HCT116 (cell line): ENCODE measurements at regions not wholly inside any gene's neighbourhood (a gene's known extent, or its start where the extent isn't known, plus 50 kb on each side); places are given as distances from the start of the nearest gene placed in this dataset.

Experiments
- ATAC-seq: fragments of 200-7000 bp; cut with Tn5 transposase; 2 replicates; pipeline ENCODE4 v1.9.1; 2020; ENCODE audit warnings: mild to moderate bottlenecking, moderate library complexity
- BruUV-seq: library from RNA; stranded (reverse); fragments of 400-500 nt; replicated peaks from 2 replicates; lab custom pipeline; 2021; lab: Mats Ljungman, UMichigan
- CTCF ChIA-PET: fragments of 300-600 bp; sonication (Branson Sonifier 250); formaldehyde crosslinking; loops from one replicate; lab custom pipeline; 2021; ENCODE audit warnings: antibody characterized with exemption; lab: Charles Lee
- POLR2A ChIA-PET: fragments of 300-600, 350-600 bp; sonication (Branson Sonifier 250); formaldehyde crosslinking; loops from one replicate; lab custom pipeline; 2021; ENCODE audit warnings: antibody characterized with exemption; lab: Charles Lee
- RAD21 ChIA-PET, 2 experiments: fragments of 300-600 bp; sonication (Branson Sonifier 250); formaldehyde crosslinking; loops; one replicate each; lab custom pipeline; 2023; ENCODE audit warnings: low total read pairs in 2 of 2; ENCODE audit not compliant: uncharacterized antibody in 2 of 2, unreplicated experiment in 2 of 2, low non-redundant PET in 1 of 2; lab: Charles Lee
- DNase-seq: peaks from one replicate; pipeline ENCODE4 v3.0.0-alpha.2; 2010; ENCODE audit warnings: low read depth, low spot score
- H2AFZ ChIP-seq: fragments of 200-600 bp; shearing (Covaris generic), sonication (generic); 2 replicates; pipeline ENCODE4 v1.6.1; 2017; ENCODE audit warnings: low read depth, mixed run types, mixed read lengths, antibody characterized with exemption, low read length; ENCODE audit not compliant: poor library complexity, severe bottlenecking
- H3K27ac ChIP-seq: 2 replicates; pipeline ENCODE4 v1.5.1; 2012; ENCODE audit warnings: low read depth, low read length
- H3K27me3 ChIP-seq: fragments of 200-600 bp; sonication (generic); 2 replicates; pipeline ENCODE4 v1.6.1; 2016; ENCODE audit warnings: mixed run types, low read length, mixed read lengths; ENCODE audit not compliant: insufficient read depth
- H3K36me3 ChIP-seq, 2 experiments: fragments of 200-500 bp in 1 of 2; fragments of 200-600 bp in 1 of 2; sonication (Bioruptor generic) in 1 of 2; sonication (generic) in 1 of 2; 2 replicates each; pipeline versions ENCODE4 v1.5.1 to v1.6.1; 2014 to 2016; ENCODE audit warnings: low read length in 2 of 2, inconsistent platforms in 1 of 2, mixed read lengths in 1 of 2, mixed run types in 1 of 2; ENCODE audit not compliant: insufficient read depth in 2 of 2, control insufficient read depth in 1 of 2
- H3K4me1 ChIP-seq, 2 experiments: fragments of 200-600 bp in 1 of 2; sonication (generic) in 1 of 2; 2 replicates each; pipeline versions ENCODE4 v1.5.1 to v1.6.1; 2012 to 2017; ENCODE audit warnings: low read length in 2 of 2, inconsistent platforms in 1 of 2, mild to moderate bottlenecking in 1 of 2, mixed read lengths in 1 of 2, mixed run types in 1 of 2, moderate library complexity in 1 of 2; ENCODE audit not compliant: insufficient read depth in 2 of 2, control insufficient read depth in 1 of 2
- H3K4me2 ChIP-seq: fragments of 200-600 bp; sonication (generic); 2 replicates; pipeline ENCODE4 v1.6.1; 2017; ENCODE audit warnings: mixed run types, low read length, mixed read lengths
- H3K4me3 ChIP-seq, 2 experiments: fragments of 200-600 bp in 1 of 2; sonication (generic) in 1 of 2; replicated peaks in 1 of 2; 2 replicates each; pipeline ENCODE4 v1.5.1; 2011 to 2016; ENCODE audit warnings: low read length in 2 of 2, control low read depth in 1 of 2, low read depth in 1 of 2, mild to moderate bottlenecking in 1 of 2, mixed read lengths in 1 of 2, mixed run types in 1 of 2
- H3K79me2 ChIP-seq: fragments of 200-600 bp; sonication (generic); 2 replicates; pipeline ENCODE4 v1.6.1; 2017; ENCODE audit warnings: mild to moderate bottlenecking, mixed run types, low read length, moderate library complexity, mixed read lengths; ENCODE audit not compliant: insufficient read depth
- H3K9ac ChIP-seq: fragments of 200-600 bp; sonication (generic); 2 replicates; pipeline ENCODE4 v1.6.1; 2016; ENCODE audit warnings: low read length, mixed read lengths
- H3K9me2 ChIP-seq: fragments of 200-600 bp; sonication (generic), shearing (Covaris generic); 2 replicates; pipeline ENCODE4 v1.6.1; 2017; ENCODE audit warnings: mixed run types, mild to moderate bottlenecking, moderate library complexity; ENCODE audit not compliant: insufficient read depth
- H3K9me3 ChIP-seq, 2 experiments: fragments of 200-500 bp in 1 of 2; fragments of 200-600 bp in 1 of 2; sonication (Bioruptor generic) in 1 of 2; sonication (generic) in 1 of 2; 2 replicates each; pipeline ENCODE4 v1.6.1; 2014 to 2017; ENCODE audit warnings: low read length in 2 of 2, mixed read lengths in 2 of 2, inconsistent platforms in 1 of 2, low read depth in 1 of 2, mild to moderate bottlenecking in 1 of 2, mixed run types in 1 of 2, moderate library complexity in 1 of 2; ENCODE audit not compliant: control insufficient read depth in 1 of 2, insufficient read depth in 1 of 2
- H4K20me1 ChIP-seq: fragments of 200-600 bp; sonication (generic), shearing (Covaris generic); 2 replicates; pipeline ENCODE4 v1.6.1; 2017; ENCODE audit warnings: mixed run types, mild to moderate bottlenecking, moderate library complexity; ENCODE audit not compliant: insufficient read depth
- CBX3 ChIP-seq: IDR thresholded peaks from 2 replicates; pipeline ENCODE4 v1.6.1; 2012; ENCODE audit warnings: low read depth
- CTCF ChIP-seq, 3 experiments: fragments of 200-600 bp in 1 of 3; sonication (generic) in 1 of 3; IDR thresholded peaks in 2 of 3; conservative IDR thresholded peaks in 1 of 3; 2 replicates each; pipeline ENCODE4 v1.5.1; 2012 to 2017; ENCODE audit warnings: low read depth in 2 of 3, low read length in 2 of 3, antibody characterized with exemption in 1 of 3, borderline replicate concordance in 1 of 3, control low read depth in 1 of 3, mild to moderate bottlenecking in 1 of 3, mixed read lengths in 1 of 3, mixed run types in 1 of 3, moderate library complexity in 1 of 3; ENCODE audit not compliant: insufficient read depth in 1 of 3
- ELF1 ChIP-seq: IDR thresholded peaks from 2 replicates; pipeline ENCODE4 v1.6.1; 2012; ENCODE audit warnings: low read depth, borderline replicate concordance
- EZH2 ChIP-seq: fragments of 200-600 bp; sonication (generic); IDR thresholded peaks from 2 replicates; pipeline ENCODE4 v1.6.1; 2017; ENCODE audit warnings: antibody characterized with exemption, mixed run types
- EZH2phosphoT487 ChIP-seq: fragments of 200-600 bp; IDR thresholded peaks from 2 replicates; pipeline ENCODE4 v1.6.1; 2018; ENCODE audit warnings: antibody characterized with exemption, borderline replicate concordance
- FOSL1 ChIP-seq: IDR thresholded peaks from 2 replicates; pipeline ENCODE4 v1.6.1; 2012; ENCODE audit warnings: low read depth
- JUND ChIP-seq: IDR thresholded peaks from 2 replicates; pipeline ENCODE4 v1.6.1; 2012
- MAX ChIP-seq: IDR thresholded peaks from 2 replicates; pipeline ENCODE4 v1.6.1; 2012
- RAD21 ChIP-seq: IDR thresholded peaks from 2 replicates; pipeline ENCODE4 v1.6.1; 2012; ENCODE audit warnings: low read depth, mild to moderate bottlenecking
- REST ChIP-seq: IDR thresholded peaks from 2 replicates; pipeline ENCODE4 v1.6.1; 2012; ENCODE audit warnings: low read depth
- SRF ChIP-seq: IDR thresholded peaks from 2 replicates; pipeline ENCODE4 v1.6.1; 2012; ENCODE audit warnings: low read depth
- TCF7L2 ChIP-seq: IDR thresholded peaks from 2 replicates; pipeline ENCODE4 v1.7.0; 2011; ENCODE audit warnings: borderline replicate concordance, inconsistent platforms; ENCODE audit not compliant: insufficient read depth, insufficient read length; ENCODE audit errors: extremely low read depth
- intact Hi-C: fragments of 100-400 bp; cut with micrococcal nuclease; formaldehyde crosslinking; loops from 2 replicates; pipeline ENCODE4 v1.10.0; 2022

- no peak overlapping the region for H2AFZ ChIP-seq
- H3K9me3 ChIP-seq: no peaks in the 10 kb centered on the region
- TF ChIP-seq SRF: no peak
- TF ChIP-seq RAD21: peak; percentile 59
- TF ChIP-seq CTCF (IDR thresholded peaks at IDR 0.05 in 2 of 3, conservative IDR thresholded peaks at IDR 0.05 in 1 of 3; ENCODE audit: borderline replicate concordance in 1 of 3, insufficient read depth in 1 of 3, low read depth in 2 of 3, low read length in 2 of 3): peak; percentile 46 to 68 (median 54); a peak in 5 of 6 replicates
- H3K4me1 ChIP-seq: no peaks in the 10 kb centered on the region
- ChIA-PET RAD21 (interaction anchor here in 1 of 2 experiments (0.8 kb wide), 1 partner anchor 1766 kb away, joined by 3 read pairs; no protein-coding TSS in a partner anchor), CTCF (interaction anchor here (0.7 to 1.5 kb wide), 9 partner anchors 8 to 1784 kb away, joined by 3 to 11 read pairs (median 5); no protein-coding TSS in a partner anchor), POLR2A (no interaction called here)
- H3K9me2 ChIP-seq: no peaks in the 10 kb centered on the region
- H3K27me3 ChIP-seq: peaks cover 6% of the 10 kb centered on the region
- H3K9ac ChIP-seq: no peak overlapping the region
- no peak overlapping the region for H3K4me2 ChIP-seq
- ATAC-seq (0 out of 2 replicates have a peak, but pooled peaks have one; percentile 38), DNase-seq (peak; percentile 18)
- H3K27ac ChIP-seq: no peak overlapping the region
- H3K36me3 ChIP-seq: no peaks in the 10 kb centered on the region
- BruUV-seq: no TSS peak
- H4K20me1 ChIP-seq: no peaks in the 10 kb centered on the region
- no peaks in the 10 kb centered on the region for H3K79me2 ChIP-seq
- H3K4me3 ChIP-seq: no peak overlapping the region
- intact Hi-C loops: loop anchor here (5.0 kb wide), 3 partner anchors 248 to 1863 kb away; no protein-coding TSS in a partner anchor
Observed at GRCh38 chr3:67109651-67110204, 111.6 kb downstream of the KBTBD8 start.

- ChIA-PET RAD21 (interaction anchor here in 1 of 2 experiments (0.5 to 0.7 kb wide), 2 partner anchors 254 to 680 kb away, joined by 3 read pairs; no protein-coding TSS in a partner anchor), POLR2A (no interaction called here), CTCF (interaction anchor here (0.6 to 2.2 kb wide), 21 partner anchors 9 to 1857 kb away, joined by 3 to 22 read pairs (median 4); no protein-coding TSS in a partner anchor)
- intact Hi-C loops: loop anchor here (2.0 to 5.0 kb wide), 6 partner anchors 141 to 1858 kb away; no protein-coding TSS in a partner anchor
- no peak overlapping the region for H2AFZ ChIP-seq
- H3K27ac ChIP-seq: no peak overlapping the region
- no peak overlapping the region for H3K4me2 ChIP-seq
- DNase-seq (peak; percentile 62), ATAC-seq (peak; percentile 93)
- H3K9me3 ChIP-seq: no peaks in the 10 kb centered on the region
- no peaks in the 10 kb centered on the region for H3K36me3 ChIP-seq
- no peaks in the 10 kb centered on the region for H3K9me2 ChIP-seq
- H3K79me2 ChIP-seq: no peaks in the 10 kb centered on the region
- no peaks in the 10 kb centered on the region for H3K4me1 ChIP-seq
- no peaks in the 10 kb centered on the region for H3K27me3 ChIP-seq
- BruUV-seq: no TSS peak
- H3K4me3 ChIP-seq: no peak overlapping the region
- no peak overlapping the region for H3K9ac ChIP-seq
- H4K20me1 ChIP-seq: no peaks in the 10 kb centered on the region
- TF ChIP-seq MAX (peak; percentile 39), ELF1 (no peak), CBX3 (peak; percentile 93), FOSL1 (0 out of 2 replicates have a peak, but pooled peaks have one; percentile 23), REST (peak; percentile 100), EZH2phosphoT487 (no peak), RAD21 (peak; percentile 72), EZH2 (no peak), JUND (no peak), TCF7L2 (peak; percentile 57)
Observed at GRCh38 chr3:67113802-67114407, 115.8 kb downstream of the KBTBD8 start.
